Stomach (tissue), 4 donors: ENCODE measurements at regions not wholly inside any gene's neighbourhood (a gene's known extent, or its start where the extent isn't known, plus 50 kb on each side); places are given as distances from the start of the nearest gene placed in this dataset.

ENCODE experiments used
- EP300 ChIP-seq: sonication (generic); formaldehyde crosslinking; IDR thresholded peaks from one replicate; pipeline ENCODE4 v1.6.1; 2017; ENCODE audit warnings: antibody characterized with exemption
- POLR2A ChIP-seq, 4 donors: fragments of 450-650 bp; IDR thresholded peaks; one replicate each; pipeline ENCODE4 v1.6.1; 2016; ENCODE audit warnings: antibody characterized with exemption in 4 of 4, control low read depth in 2 of 4, mild to moderate bottlenecking in 1 of 4, moderate library complexity in 1 of 4
- TF ChIP-seq, protein P1 (sequence below), 7 experiments: fragments of 450-650 bp in 4 of 7; fragments of 200-600 bp in 3 of 7; sonication (generic) in 3 of 7; IDR thresholded peaks; one replicate each; pipeline ENCODE4 v1.5.1; 2016 to 2019; ENCODE audit warnings: antibody characterized with exemption in 7 of 7, control low read depth in 2 of 7, mild to moderate bottlenecking in 1 of 7

DNA sequence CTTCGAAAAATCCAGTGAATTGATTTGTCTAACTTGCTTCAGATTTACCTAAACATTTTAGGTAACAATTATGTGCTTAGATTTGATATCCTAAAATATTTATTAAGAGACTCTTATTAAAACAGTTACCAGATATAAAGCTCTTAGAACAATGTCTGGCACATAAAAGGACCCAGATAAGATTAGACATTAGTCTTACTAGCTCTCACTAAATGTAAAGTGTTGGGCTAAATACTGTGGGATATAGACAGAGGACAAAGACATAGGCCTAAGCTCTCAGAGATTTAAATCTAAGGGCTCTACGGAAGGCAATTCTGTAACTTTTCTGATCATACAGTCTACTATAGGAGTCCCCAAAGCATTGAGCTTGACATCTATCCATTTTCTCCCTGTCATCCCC, 94.4 kb upstream of the TRPC3 start:
- TF ChIP-seq, protein P1, sequence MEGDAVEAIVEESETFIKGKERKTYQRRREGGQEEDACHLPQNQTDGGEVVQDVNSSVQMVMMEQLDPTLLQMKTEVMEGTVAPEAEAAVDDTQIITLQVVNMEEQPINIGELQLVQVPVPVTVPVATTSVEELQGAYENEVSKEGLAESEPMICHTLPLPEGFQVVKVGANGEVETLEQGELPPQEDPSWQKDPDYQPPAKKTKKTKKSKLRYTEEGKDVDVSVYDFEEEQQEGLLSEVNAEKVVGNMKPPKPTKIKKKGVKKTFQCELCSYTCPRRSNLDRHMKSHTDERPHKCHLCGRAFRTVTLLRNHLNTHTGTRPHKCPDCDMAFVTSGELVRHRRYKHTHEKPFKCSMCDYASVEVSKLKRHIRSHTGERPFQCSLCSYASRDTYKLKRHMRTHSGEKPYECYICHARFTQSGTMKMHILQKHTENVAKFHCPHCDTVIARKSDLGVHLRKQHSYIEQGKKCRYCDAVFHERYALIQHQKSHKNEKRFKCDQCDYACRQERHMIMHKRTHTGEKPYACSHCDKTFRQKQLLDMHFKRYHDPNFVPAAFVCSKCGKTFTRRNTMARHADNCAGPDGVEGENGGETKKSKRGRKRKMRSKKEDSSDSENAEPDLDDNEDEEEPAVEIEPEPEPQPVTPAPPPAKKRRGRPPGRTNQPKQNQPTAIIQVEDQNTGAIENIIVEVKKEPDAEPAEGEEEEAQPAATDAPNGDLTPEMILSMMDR (IDR thresholded peaks at IDR 0.05): no peak
- TF ChIP-seq POLR2A (IDR thresholded peaks at IDR 0.05) (no peak), EP300 (no peak)
